OCI-LY7 (cell line): ENCODE measurements at regions not wholly inside any gene's neighbourhood (a gene's known extent, or its start where the extent isn't known, plus 50 kb on each side); places are given as distances from the start of the nearest gene placed in this dataset.

ENCODE experiments used
- BruUV-seq: library from RNA; stranded (reverse); fragments of 400-500 nt; replicated peaks from 2 replicates; lab custom pipeline; 2021; lab: Mats Ljungman, UMichigan
- CTCF ChIA-PET: fragments of 300-600 bp; sonication (Branson Sonifier 250); formaldehyde crosslinking; loops from one replicate; lab custom pipeline; 2022; ENCODE audit warnings: antibody characterized with exemption; ENCODE audit not compliant: unreplicated experiment; lab: Charles Lee
- POLR2A ChIA-PET: fragments of 300-600 bp; sonication (Branson Sonifier 250); formaldehyde crosslinking; loops from one replicate; lab custom pipeline; 2022; ENCODE audit warnings: antibody characterized with exemption; lab: Charles Lee
- DNase-seq: peaks from one replicate; pipeline ENCODE4 v3.0.0-alpha.2; 2015; ENCODE audit warnings: low spot score
- H2AFZ ChIP-seq: fragments of 200-600 bp; sonication (generic), shearing (Covaris generic); 2 replicates; pipeline ENCODE4 v1.6.1; 2014; ENCODE audit warnings: mild to moderate bottlenecking, antibody characterized with exemption, low read length, moderate library complexity
- H3K27ac ChIP-seq: fragments of 200-600 bp; sonication (generic); 2 replicates; pipeline ENCODE4 v1.5.1; 2014; ENCODE audit warnings: mixed run types, low read depth, mild to moderate bottlenecking, moderate library complexity, low read length, inconsistent platforms; ENCODE audit not compliant: poor library complexity, severe bottlenecking
- H3K36me3 ChIP-seq: fragments of 200-600 bp; sonication (generic); 2 replicates; pipeline ENCODE4 v1.6.1; 2014; ENCODE audit warnings: mild to moderate bottlenecking, antibody characterized with exemption, low read length, moderate library complexity, mixed read lengths; ENCODE audit not compliant: insufficient read depth
- H3K4me1 ChIP-seq: fragments of 200-600 bp; sonication (generic); 2 replicates; pipeline ENCODE4 v1.5.1; 2014; ENCODE audit warnings: mild to moderate bottlenecking, low read length; ENCODE audit not compliant: insufficient read depth, poor library complexity, severe bottlenecking
- H3K4me2 ChIP-seq: fragments of 200-600 bp; sonication (generic); 2 replicates; pipeline ENCODE4 v1.6.1; 2014; ENCODE audit warnings: mild to moderate bottlenecking, low read length
- H3K4me3 ChIP-seq: fragments of 200-600 bp; sonication (generic); 2 replicates; pipeline ENCODE4 v1.5.1; 2014; ENCODE audit warnings: mild to moderate bottlenecking, low read depth, low read length; ENCODE audit not compliant: poor library complexity, severe bottlenecking
- H3K79me2 ChIP-seq: fragments of 200-600 bp; sonication (generic); 2 replicates; pipeline ENCODE4 v1.6.1; 2016; ENCODE audit warnings: low read depth, mild to moderate bottlenecking, low read length, moderate library complexity, mixed read lengths; ENCODE audit not compliant: insufficient read depth
- H3K9me2 ChIP-seq: fragments of 200-600 bp; sonication (generic); 2 replicates; pipeline ENCODE4 v1.6.1; 2016; ENCODE audit warnings: mild to moderate bottlenecking, low read length, mixed read lengths; ENCODE audit not compliant: insufficient read depth
- H3K9me3 ChIP-seq: fragments of 200-600 bp; sonication (generic); 2 replicates; pipeline ENCODE4 v1.6.1; 2014; ENCODE audit warnings: mild to moderate bottlenecking, mixed run types, low read length, mixed read lengths
- H4K20me1 ChIP-seq: fragments of 200-600 bp; sonication (generic); 2 replicates; pipeline ENCODE4 v1.6.1; 2014; ENCODE audit warnings: mild to moderate bottlenecking, antibody characterized with exemption, low read length, moderate library complexity, mixed read lengths; ENCODE audit not compliant: insufficient read depth
- CTCF ChIP-seq: fragments of 200-600 bp; sonication (generic); conservative IDR thresholded peaks from 2 replicates; pipeline ENCODE4 v1.5.1; 2014; ENCODE audit warnings: mild to moderate bottlenecking, antibody characterized with exemption, low read length, moderate library complexity, mixed read lengths
- EZH2phosphoT487 ChIP-seq: fragments of 200-600 bp; sonication (generic); IDR thresholded peaks from 2 replicates; pipeline ENCODE4 v1.6.1; 2018; ENCODE audit warnings: low read depth, borderline replicate concordance, mild to moderate bottlenecking, mixed run types, antibody characterized with exemption, low read length, moderate library complexity, mixed read lengths
- intact Hi-C: fragments of 100-400 bp; cut with micrococcal nuclease; formaldehyde crosslinking; loops from one replicate; pipeline ENCODE4 v1.10.0; 2022; ENCODE audit not compliant: unreplicated experiment

- intact Hi-C loops, result no loop called here
- H3K79me2 ChIP-seq, result no peaks in the 10 kb centered on the region
Measured at GRCh38 chr6:103578115-103578514, 1281.6 kb downstream of the HACE1 start.

GRCh38 chr6:103570431-103570830 lies 1289.3 kb downstream of the HACE1 start:
- no peaks in the 10 kb centered on the region for H4K20me1 ChIP-seq
- no peak for TF ChIP-seq EZH2phosphoT487
- TF ChIP-seq CTCF, result no peak
- no peak overlapping the region for H3K4me3 ChIP-seq
- intact Hi-C loops, result no loop called here
- H3K79me2 ChIP-seq, result no peaks in the 10 kb centered on the region
- no peaks in the 10 kb centered on the region for H3K4me1 ChIP-seq
- H3K27ac ChIP-seq, result no peak overlapping the region
- H3K4me2 ChIP-seq, result no peak overlapping the region
- no peaks in the 10 kb centered on the region for H3K9me2 ChIP-seq
- DNase-seq, result no peak
- H3K9me3 ChIP-seq, result no peaks in the 10 kb centered on the region
- CTCF ChIA-PET, result no interaction called here
- POLR2A ChIA-PET, result no interaction called here
- no peak overlapping the region for H2AFZ ChIP-seq
- H3K36me3 ChIP-seq, result no peaks in the 10 kb centered on the region
- BruUV-seq, result no TSS peak

More at GRCh38 chr6:103578115-103578514, 1281.6 kb downstream of the HACE1 start:
- H4K20me1 ChIP-seq, result no peaks in the 10 kb centered on the region
- no peaks in the 10 kb centered on the region for H3K9me3 ChIP-seq
- H3K4me2 ChIP-seq, result no peak overlapping the region
- no peak overlapping the region for H3K4me3 ChIP-seq
- H3K36me3 ChIP-seq, result no peaks in the 10 kb centered on the region
- DNase-seq, result no peak
- TF ChIP-seq EZH2phosphoT487 (no peak), CTCF (no peak)
- H3K4me1 ChIP-seq, result no peaks in the 10 kb centered on the region
- POLR2A ChIA-PET, result no interaction called here
- CTCF ChIA-PET, result no interaction called here
- no peak overlapping the region for H3K27ac ChIP-seq
- no peaks in the 10 kb centered on the region for H3K9me2 ChIP-seq
- H2AFZ ChIP-seq, result no peak overlapping the region
- no TSS peak for BruUV-seq

GRCh38 chr6:103554911-103555310 lies 1304.8 kb downstream of the HACE1 start:
- DNase-seq, result no peak
- H3K79me2 ChIP-seq, result no peaks in the 10 kb centered on the region
- TF ChIP-seq EZH2phosphoT487, result no peak
- no peak for TF ChIP-seq CTCF
- H4K20me1 ChIP-seq, result no peaks in the 10 kb centered on the region
- H3K27ac ChIP-seq, result no peak overlapping the region
- POLR2A ChIA-PET, result interaction anchor here (0.6 kb wide), 1 partner anchor 37 kb away, joined by 3 read pairs; no protein-coding TSS in a partner anchor
- CTCF ChIA-PET, result no interaction called here
- intact Hi-C loops, result no loop called here
- H3K4me2 ChIP-seq, result no peak overlapping the region
- H2AFZ ChIP-seq, result no peak overlapping the region
- BruUV-seq, result no TSS peak
- no peak overlapping the region for H3K4me3 ChIP-seq
- H3K9me3 ChIP-seq, result no peaks in the 10 kb centered on the region
- no peaks in the 10 kb centered on the region for H3K4me1 ChIP-seq
- no peaks in the 10 kb centered on the region for H3K36me3 ChIP-seq
- no peaks in the 10 kb centered on the region for H3K9me2 ChIP-seq
